Heart left ventricle (tissue), 16 donors: ENCODE measurements at regions not wholly inside any gene's neighbourhood (a gene's known extent, or its start where the extent isn't known, plus 50 kb on each side); places are given as distances from the start of the nearest gene placed in this dataset.

Experiments
- ATAC-seq, 4 donors: fragments of 200-7000 bp; cut with Tn5 transposase; one replicate each; pipeline ENCODE4 v1.9.1; 2020 to 2022; ENCODE audit warnings: moderate library complexity in 4 of 4, mild to moderate bottlenecking in 3 of 4, moderate number of reproducible peaks in 1 of 4
- DNase-seq, 5 donors: peaks; one replicate each; pipeline ENCODE4 v3.0.0-alpha.2; 2020
- H3K27ac ChIP-seq, 12 donors: fragments of 200-600 bp; sonication (generic) in 4 of 12; one replicate each; pipeline versions ENCODE4 v1.5.0 to v1.8.0; 2016 to 2022; ENCODE audit warnings: mild to moderate bottlenecking in 2 of 12
- H3K27me3 ChIP-seq, 9 donors: fragments of 200-600 bp; sonication (generic) in 2 of 9; one replicate each; pipeline versions ENCODE4 v1.5.1 to v1.8.0; 2016 to 2022; ENCODE audit warnings: mild to moderate bottlenecking in 3 of 9
- H3K36me3 ChIP-seq, 9 donors: fragments of 200-600 bp; sonication (generic) in 2 of 9; one replicate each; pipeline versions ENCODE4 v1.5.0 to v1.8.0; 2018 to 2022; ENCODE audit warnings: mild to moderate bottlenecking in 2 of 9
- H3K4me1 ChIP-seq, 12 donors: fragments of 200-600 bp; sonication (generic) in 4 of 12; one replicate each; pipeline versions ENCODE4 v1.5.0 to v1.8.0; 2016 to 2022; ENCODE audit warnings: mild to moderate bottlenecking in 3 of 12
- H3K4me3 ChIP-seq, 12 donors: fragments of 200-600 bp; sonication (generic) in 4 of 12; one replicate each; pipeline versions ENCODE4 v1.5.0 to v1.8.0; 2017 to 2022; ENCODE audit warnings: mild to moderate bottlenecking in 9 of 12, moderate library complexity in 4 of 12
- H3K9me3 ChIP-seq, 12 donors: fragments of 200-600 bp; sonication (generic) in 4 of 12; one replicate each; pipeline versions ENCODE4 v1.5.0 to v1.8.0; 2016 to 2022; ENCODE audit warnings: mild to moderate bottlenecking in 1 of 12
- CTCF ChIP-seq, 12 donors: fragments of 200-600 bp; sonication (generic) in 4 of 12; IDR thresholded peaks; one replicate each; pipeline versions ENCODE4 v1.5.0 to v1.8.0; 2018 to 2022; ENCODE audit warnings: antibody characterized with exemption in 12 of 12, mild to moderate bottlenecking in 5 of 12
- POLR2A ChIP-seq, 2 donors: fragments of 450-650 bp; IDR thresholded peaks; one replicate each; pipeline ENCODE4 v1.6.1; 2017; ENCODE audit warnings: antibody characterized with exemption in 2 of 2, mild to moderate bottlenecking in 2 of 2, moderate library complexity in 2 of 2
- WGBS, 4 donors: extraction: QIAGEN DNeasy Blood & Tissue Kit in 2 of 4; methylation state at CpG; one replicate each; pipeline versions ENCODE4 v1.1.5 to v1.1.7; 2013 to 2018; 5-methylcytosine and 5-hydroxymethylcytosine counted together
- intact Hi-C, 10 donors: fragments of 100-400 bp; cut with DNase I; formaldehyde crosslinking; loops; one replicate each; pipeline versions ENCODE4 v1.11.1 to v1.14.2; 2022
- donor health status: ischemic (EF 13 %, LVEDD 7.1; RV severe dilation, severe dysfunction).
- donor health status: healthy with polysubstance abuse.
- donor health status: DM: no; HTN: yes; CAD: no.
- donor health status: DM: no; HTN: no; CAD: no.
- donor health status: ischemic (EF 25% LVEDD 6.9; RV normal size, moderate dysfunction).
- donor health status: ischemic (EF 25% LVEDD 5.7; RV mildly dilated, moderate dysfunction).
- donor health status: healthy.
- donor health status: DM: yes; HTN: yes; CAD: no.
- donor health status: ischemic (EF 35%, LVEDD 5.7; RV mildly dilated, moderate dysfunction).
- donor health status: nonischemic (EF 11% LVEDD 7.7; RV severe dilation, severe dysfunction).
- donor health status: DM: yes; HTN: yes; CAD: no.
- donor health status: PGD.
- donor health status: ischemic (EF 29% LVEDD 5.4; RV normal size, mild dysfunction).
- donor health status: nonischemic (EF 23%, LVEDD 6.1; RV moderate dilation, normal function).

DNA sequence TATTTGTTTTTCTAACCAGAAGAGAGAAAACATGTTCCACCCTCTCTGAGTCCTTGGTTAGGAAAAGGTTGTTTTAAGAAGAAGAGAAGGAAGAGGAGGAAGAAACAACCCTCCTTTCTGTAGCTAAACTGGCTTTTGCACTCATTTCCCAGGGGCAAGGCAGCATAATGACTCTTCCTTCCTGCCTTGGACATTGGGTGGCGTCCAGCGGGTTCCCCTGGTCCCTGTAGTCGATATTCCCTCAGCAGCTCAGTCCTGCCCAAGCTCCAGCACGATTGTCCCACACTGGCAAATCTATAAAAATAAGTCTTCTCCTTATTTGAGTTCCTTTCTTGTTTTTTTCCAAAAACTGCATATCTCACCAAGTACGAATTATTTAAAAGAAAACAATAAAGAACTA, 81.2 kb downstream of the TEX35 start:
- no peaks in the 10 kb centered on the region for H3K36me3 ChIP-seq
- DNase-seq (peak in 3 of 5 donors; percentile 32 to 48 (median 38)), ATAC-seq (peak in 1 of 4 donors; percentile 39)
- H3K27me3 ChIP-seq = no peaks in the 10 kb centered on the region
- peak overlapping the region in 7 of 12 donors; percentile 9 to 53 (median 17) for H3K27ac ChIP-seq
- 39 to 63% (median 56%) methylated on average over 5 of the region's 5 CpGs for WGBS, 4 donors
- intact Hi-C loops = no loop called here
- TF ChIP-seq POLR2A (IDR thresholded peaks at IDR 0.05) (no peak), CTCF (IDR thresholded peaks at IDR 0.05) (no peak)
- H3K4me3 ChIP-seq = no peak overlapping the region
- peaks cover 0 to 2% (median 0%) of the 10 kb centered on the region in 12 donors for H3K9me3 ChIP-seq
- H3K4me1 ChIP-seq = peaks cover 0 to 12% (median 0%) of the 10 kb centered on the region in 12 donors

- no peak for ATAC-seq
Measured at GRCh38 chr1:178595491-178595890, 82.6 kb downstream of the TEX35 start.

GRCh38 chr1:178599087-178599486, 86.2 kb downstream of the TEX35 start:
- H3K9me3 ChIP-seq = no peaks in the 10 kb centered on the region
- intact Hi-C loops = no loop called here
- no peak for DNase-seq

More at GRCh38 chr1:178595491-178595890, 82.6 kb downstream of the TEX35 start:
- Histone ChIP-seq H3K9me3 (peaks cover 0 to 2% (median 0%) of the 10 kb centered on the region in 12 donors), H3K27ac (peak overlapping the region in 1 of 12 donors; percentile 9), H3K4me3 (no peak overlapping the region), H3K27me3 (no peaks in the 10 kb centered on the region), H3K4me1 (peaks cover 0 to 12% (median 0%) of the 10 kb centered on the region in 12 donors), H3K36me3 (no peaks in the 10 kb centered on the region)
- WGBS, 4 donors = 86 to 95% (median 91%) methylated on average over 6 of the region's 6 CpGs
- no peak for DNase-seq
- TF ChIP-seq POLR2A (IDR thresholded peaks at IDR 0.05) (no peak), CTCF (IDR thresholded peaks at IDR 0.05) (no peak)
- intact Hi-C loops = no loop called here

DNA sequence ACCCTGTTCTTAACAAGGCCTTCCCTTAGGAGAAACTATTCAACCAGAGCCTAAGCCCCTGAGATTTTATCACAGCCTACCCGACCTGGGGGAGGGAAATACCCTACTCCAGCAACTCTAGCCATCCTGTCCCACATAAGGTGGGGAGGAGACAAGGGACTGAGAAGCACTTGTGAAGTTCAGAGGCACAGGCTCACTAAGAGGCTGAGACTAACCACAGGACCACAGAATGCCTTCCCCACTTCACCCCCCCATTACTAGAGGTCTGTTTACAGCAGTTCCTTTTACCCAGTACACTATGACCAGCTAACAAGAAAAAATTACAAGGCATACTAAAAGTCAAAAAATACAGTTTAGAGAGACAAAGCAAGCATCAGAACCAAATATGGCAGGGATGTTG, 86.8 kb downstream of the TEX35 start:
- Histone ChIP-seq H3K9me3 (no peaks in the 10 kb centered on the region), H3K27me3 (no peaks in the 10 kb centered on the region), H3K36me3 (no peaks in the 10 kb centered on the region), H3K4me1 (peaks cover 0 to under 1% (median 0%) of the 10 kb centered on the region in 12 donors), H3K4me3 (no peak overlapping the region), H3K27ac (no peak overlapping the region)
- intact Hi-C loops = no loop called here
- 9 to 40% (median 26%) methylated on average over 1 of the region's 1 CpG for WGBS, 4 donors
- DNase-seq = no peak
- TF ChIP-seq CTCF (IDR thresholded peaks at IDR 0.05) = no peak
- TF ChIP-seq POLR2A (IDR thresholded peaks at IDR 0.05) = no peak
- ATAC-seq = no peak

More at GRCh38 chr1:178599087-178599486, 86.2 kb downstream of the TEX35 start:
- ATAC-seq = no peak
- Histone ChIP-seq H3K36me3 (no peaks in the 10 kb centered on the region), H3K4me3 (no peak overlapping the region), H3K4me1 (peaks cover 0 to 5% (median 0%) of the 10 kb centered on the region in 12 donors), H3K27ac (no peak overlapping the region), H3K27me3 (no peaks in the 10 kb centered on the region)
- no peak for TF ChIP-seq POLR2A (IDR thresholded peaks at IDR 0.05)
- TF ChIP-seq CTCF (IDR thresholded peaks at IDR 0.05) = no peak
- 94 to 100% (median 95%) methylated on average over 4 of the region's 4 CpGs for WGBS, 4 donors
